Vagina (tissue), 2 donors: ENCODE measurements at regions not wholly inside any gene's neighbourhood (a gene's known extent, or its start where the extent isn't known, plus 50 kb on each side); places are given as distances from the start of the nearest gene placed in this dataset.

Source experiments
- DNase-seq, 2 donors: peaks; one replicate each; pipeline ENCODE4 v3.0.0-alpha.2; 2017; ENCODE audit errors: extremely low spot score in 2 of 2
- H3K27ac ChIP-seq: fragments of 200-600 bp; sonication (generic); one replicate; pipeline ENCODE4 v1.5.1; 2019
- H3K27me3 ChIP-seq: fragments of 200-600 bp; sonication (generic); one replicate; pipeline ENCODE4 v1.5.1; 2019
- H3K36me3 ChIP-seq, 2 donors: fragments of 200-600 bp; sonication (generic); one replicate each; pipeline ENCODE4 v1.5.1; 2017 to 2019
- H3K4me1 ChIP-seq: fragments of 200-600 bp; sonication (generic); one replicate; pipeline ENCODE4 v1.5.1; 2019
- H3K4me3 ChIP-seq, 2 donors: fragments of 200-600 bp; sonication (generic); 1 replicate in 1 of 2; 2 replicates in 1 of 2; pipeline ENCODE4 v1.5.1; 2016 to 2019
- H3K9me3 ChIP-seq: fragments of 200-600 bp; sonication (generic); one replicate; pipeline ENCODE4 v1.5.1; 2019
- CTCF ChIP-seq, 3 experiments: fragments of 450-650 bp in 2 of 3; fragments of 200-600 bp in 1 of 3; sonication (generic) in 1 of 3; IDR thresholded peaks; one replicate each; pipeline ENCODE4 v1.5.1; 2017 to 2019; ENCODE audit warnings: antibody characterized with exemption in 3 of 3, mild to moderate bottlenecking in 2 of 3, moderate library complexity in 2 of 3
- POLR2A ChIP-seq, 2 donors: fragments of 450-650 bp; IDR thresholded peaks; one replicate each; pipeline ENCODE4 v1.6.1; 2017; ENCODE audit warnings: antibody characterized with exemption in 2 of 2, mild to moderate bottlenecking in 2 of 2, moderate library complexity in 2 of 2
- POLR2AphosphoS5 ChIP-seq, 2 donors: sonication (generic); formaldehyde crosslinking; IDR thresholded peaks; one replicate each; pipeline ENCODE4 v1.9.0; 2017; ENCODE audit warnings: antibody characterized with exemption in 2 of 2, mild to moderate bottlenecking in 2 of 2, low read depth in 1 of 2; ENCODE audit not compliant: insufficient read depth in 1 of 2
- intact Hi-C: fragments of 100-400 bp; cut with DNase I; formaldehyde crosslinking; loops from one replicate; pipeline ENCODE4 v1.15.1; 2023

- no peaks in the 10 kb centered on the region for H3K4me1 ChIP-seq
- no peak overlapping the region for H3K27ac ChIP-seq
- H3K9me3 ChIP-seq, result no peaks in the 10 kb centered on the region
- DNase-seq, result no peak
- no peak for TF ChIP-seq POLR2A (IDR thresholded peaks at IDR 0.05)
- TF ChIP-seq POLR2AphosphoS5 (IDR thresholded peaks at IDR 0.05; ENCODE audit: insufficient read depth in 1 of 2, low read depth in 1 of 2), result no peak
- no peak for TF ChIP-seq CTCF (IDR thresholded peaks at IDR 0.05)
- H3K36me3 ChIP-seq, result no peaks in the 10 kb centered on the region
- no peak overlapping the region for H3K4me3 ChIP-seq
- intact Hi-C loops, result no loop called here
- no peaks in the 10 kb centered on the region for H3K27me3 ChIP-seq
Observed at GRCh38 chr18:68484241-68484640, 230.7 kb downstream of the TMX3 start.

GRCh38 chr18:68482815-68483214 lies 232.1 kb downstream of the TMX3 start:
- no peaks in the 10 kb centered on the region for H3K4me1 ChIP-seq
- TF ChIP-seq POLR2AphosphoS5 (IDR thresholded peaks at IDR 0.05; ENCODE audit: insufficient read depth in 1 of 2, low read depth in 1 of 2) (no peak), POLR2A (IDR thresholded peaks at IDR 0.05) (no peak), CTCF (IDR thresholded peaks at IDR 0.05) (no peak)
- no peaks in the 10 kb centered on the region for H3K27me3 ChIP-seq
- H3K9me3 ChIP-seq, result no peaks in the 10 kb centered on the region
- no peak overlapping the region for H3K4me3 ChIP-seq
- intact Hi-C loops, result no loop called here
- H3K27ac ChIP-seq, result no peak overlapping the region
- H3K36me3 ChIP-seq, result no peaks in the 10 kb centered on the region
- DNase-seq, result no peak

GRCh38 chr18:68480196-68480595 lies 234.7 kb downstream of the TMX3 start:
- no peak for DNase-seq
- intact Hi-C loops, result no loop called here
- no peaks in the 10 kb centered on the region for H3K27me3 ChIP-seq
- H3K4me3 ChIP-seq, result no peak overlapping the region
- no peaks in the 10 kb centered on the region for H3K4me1 ChIP-seq
- H3K9me3 ChIP-seq, result no peaks in the 10 kb centered on the region
- no peak for TF ChIP-seq POLR2AphosphoS5 (IDR thresholded peaks at IDR 0.05; ENCODE audit: insufficient read depth in 1 of 2, low read depth in 1 of 2)
- TF ChIP-seq CTCF (IDR thresholded peaks at IDR 0.05), result no peak
- no peak for TF ChIP-seq POLR2A (IDR thresholded peaks at IDR 0.05)
- H3K27ac ChIP-seq, result no peak overlapping the region
- H3K36me3 ChIP-seq, result no peaks in the 10 kb centered on the region

GRCh38 chr18:68478246-68478645 lies 236.7 kb downstream of the TMX3 start:
- Histone ChIP-seq H3K4me3 (no peak overlapping the region), H3K27ac (no peak overlapping the region), H3K4me1 (no peaks in the 10 kb centered on the region), H3K9me3 (no peaks in the 10 kb centered on the region), H3K36me3 (no peaks in the 10 kb centered on the region), H3K27me3 (no peaks in the 10 kb centered on the region)
- DNase-seq, result no peak
- TF ChIP-seq POLR2AphosphoS5 (IDR thresholded peaks at IDR 0.05; ENCODE audit: insufficient read depth in 1 of 2, low read depth in 1 of 2) (no peak), POLR2A (IDR thresholded peaks at IDR 0.05) (no peak), CTCF (IDR thresholded peaks at IDR 0.05) (no peak)
- intact Hi-C loops, result no loop called here

GRCh38 chr18:68475883-68476282 lies 239.0 kb downstream of the TMX3 start:
- intact Hi-C loops, result no loop called here
- H3K4me1 ChIP-seq, result no peaks in the 10 kb centered on the region
- H3K4me3 ChIP-seq, result no peak overlapping the region
- no peaks in the 10 kb centered on the region for H3K9me3 ChIP-seq
- DNase-seq, result no peak
- H3K36me3 ChIP-seq, result no peaks in the 10 kb centered on the region
- H3K27ac ChIP-seq, result no peak overlapping the region
- H3K27me3 ChIP-seq, result no peaks in the 10 kb centered on the region
- TF ChIP-seq CTCF (IDR thresholded peaks at IDR 0.05), result no peak
- TF ChIP-seq POLR2A (IDR thresholded peaks at IDR 0.05), result no peak
- TF ChIP-seq POLR2AphosphoS5 (IDR thresholded peaks at IDR 0.05; ENCODE audit: insufficient read depth in 1 of 2, low read depth in 1 of 2), result no peak
